ENCODE measurements at regions not wholly inside any gene's neighbourhood (a gene's known extent, or its start where the extent isn't known, plus 50 kb on each side); places are given as distances from the start of the nearest gene placed in this dataset.

GRCh38 chr5:107232293-107232692 lies 438.4 kb downstream of the EFNA5 start:
- no peak for TF ChIP-seq POLR2AphosphoS5 (IDR thresholded peaks at IDR 0.05; ENCODE audit: low read depth, low read length)
- no peak for TF ChIP-seq SIN3A (IDR thresholded peaks at IDR 0.05; ENCODE audit: borderline replicate concordance, insufficient read depth, low read length)

Measured in PFSK-1 (cell line).